NCI-H2227 treated with DMSO at 0.1 percent for 48 hours (cell line): ENCODE measurements at regions not wholly inside any gene's neighbourhood (a gene's known extent, or its start where the extent isn't known, plus 50 kb on each side); places are given as distances from the start of the nearest gene placed in this dataset.
"Not testable (repeated sequence)": the region's sequence is repeated elsewhere in the genome, so short reads cannot be mapped to it uniquely, and the experiment has no call there.

Experiments
- DNase-seq: peaks from one replicate; lab custom pipeline; 2025; lab: John Stamatoyannopoulos, UW

DNA sequence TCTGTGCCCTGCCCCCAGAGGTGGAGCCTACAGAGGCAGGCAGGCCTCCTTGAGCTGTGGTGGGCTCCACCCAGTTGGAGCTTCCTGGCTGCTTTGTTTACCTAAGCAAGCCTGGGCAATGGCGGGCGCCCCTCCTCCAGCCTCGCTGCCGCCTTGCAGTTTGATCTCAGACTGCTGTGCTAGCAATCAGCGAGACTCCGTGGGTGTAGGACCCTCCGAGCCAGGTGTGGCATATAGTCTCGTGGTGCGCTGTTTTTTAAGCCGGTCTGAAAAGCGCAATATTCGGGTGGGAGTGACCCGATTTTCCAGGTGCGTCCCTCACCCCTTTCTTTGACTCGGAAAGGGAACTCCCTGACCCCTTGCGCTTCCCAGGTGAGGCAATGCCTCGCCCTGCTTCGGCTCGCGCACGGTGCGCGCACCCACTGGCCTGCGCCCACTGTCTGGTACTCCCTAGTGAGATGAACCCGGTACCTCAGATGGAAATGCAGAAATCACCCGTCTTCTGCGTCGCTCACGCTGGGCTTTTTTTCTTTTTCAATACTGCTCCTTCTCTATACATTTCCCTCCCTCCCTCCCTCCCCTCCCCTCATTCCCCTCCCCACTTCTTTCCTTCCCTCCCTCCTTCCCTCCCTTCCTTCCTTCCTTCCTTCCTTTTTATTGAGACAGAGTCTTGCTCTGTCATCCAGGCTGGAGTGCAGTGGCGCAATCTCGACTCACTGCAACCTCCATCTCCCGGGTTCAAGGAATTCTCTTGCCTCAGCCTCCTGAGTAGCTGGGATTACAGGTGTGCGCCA lies 197.1 kb upstream of the TBL1XR1 start:
- not testable (repeated sequence) for DNase-seq

DNA sequence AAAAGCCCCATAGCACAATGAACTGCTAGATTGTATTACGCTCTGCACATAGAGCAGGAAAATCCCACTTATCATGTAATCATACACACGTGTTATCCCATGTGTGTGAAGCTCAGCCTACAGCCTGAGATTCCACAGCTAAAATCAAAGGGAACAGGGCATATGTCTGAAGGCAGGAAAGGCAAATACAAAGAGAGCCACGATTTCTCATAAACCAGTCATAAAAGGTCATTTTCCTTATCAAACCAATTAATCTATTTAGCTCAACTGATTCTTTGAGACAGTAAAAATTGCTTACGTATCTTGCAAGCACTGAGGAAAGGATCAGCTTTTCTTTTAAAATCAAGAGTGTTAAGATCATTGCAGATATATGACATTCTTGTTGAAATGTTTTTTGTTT lies 199.5 kb upstream of the TBL1XR1 start:
- no peak for DNase-seq

DNA sequence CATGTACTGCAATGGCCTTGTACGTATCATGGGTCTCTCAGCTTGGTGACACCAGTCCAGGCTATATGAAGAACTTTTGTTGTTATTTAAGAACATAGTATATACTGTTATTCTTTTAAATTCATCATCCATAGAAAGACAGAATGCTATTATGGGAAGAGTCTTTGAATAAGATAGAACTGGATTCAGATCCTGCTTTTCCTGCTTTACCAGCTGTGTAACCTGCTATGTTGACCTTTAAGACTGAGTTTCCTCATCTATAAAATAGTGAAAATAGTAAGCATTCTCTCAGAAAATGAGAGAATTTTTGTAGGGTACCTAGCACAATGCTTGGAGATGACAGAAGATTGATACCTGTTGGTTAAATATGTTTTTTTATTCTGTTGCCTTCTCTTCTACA lies 204.1 kb upstream of the TBL1XR1 start:
- DNase-seq, result no peak

DNA sequence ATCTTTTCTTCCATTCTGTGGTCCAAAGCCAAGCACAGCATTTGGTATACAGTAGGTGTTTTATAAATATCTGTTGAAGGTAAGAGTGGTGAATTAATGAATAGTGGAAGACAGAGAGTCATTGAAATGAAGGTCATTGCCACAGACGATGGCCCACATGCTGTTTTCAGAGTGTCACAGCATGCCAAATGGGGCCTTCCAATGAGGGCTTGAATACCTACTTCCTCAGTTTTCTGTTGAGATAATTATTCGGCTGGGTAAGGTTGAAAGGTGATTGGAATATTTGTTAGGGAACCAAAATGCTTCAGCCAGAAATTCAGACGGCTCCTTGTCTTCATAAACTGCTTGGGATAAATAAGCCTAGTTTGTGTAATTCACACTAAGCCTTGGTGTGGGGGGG lies 205.3 kb upstream of the TBL1XR1 start:
- no peak for DNase-seq

DNA sequence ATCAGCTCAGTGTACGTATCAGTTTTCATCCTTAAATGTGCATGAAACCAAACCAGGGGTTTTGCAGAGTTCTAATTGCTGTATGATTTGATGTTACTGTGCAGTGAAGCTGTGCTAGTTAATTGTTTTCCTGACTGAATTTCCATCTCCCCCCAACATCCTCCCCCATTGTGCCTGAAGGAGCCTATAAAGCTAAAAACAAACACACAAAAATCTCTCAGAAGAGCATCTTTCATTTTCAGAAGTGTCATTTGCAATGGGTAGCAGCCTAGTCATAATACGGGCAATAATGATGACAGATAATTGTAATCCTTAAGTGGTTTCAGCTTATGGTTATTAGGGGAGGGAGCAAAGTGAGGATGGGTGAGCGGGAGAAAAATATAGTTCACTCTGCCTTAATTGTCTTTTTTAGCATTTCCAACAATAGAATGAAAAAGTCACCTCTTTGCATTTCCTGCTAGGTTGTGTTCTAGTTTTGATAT lies 207.9 kb upstream of the TBL1XR1 start:
- peak; percentile 20 for DNase-seq

DNA sequence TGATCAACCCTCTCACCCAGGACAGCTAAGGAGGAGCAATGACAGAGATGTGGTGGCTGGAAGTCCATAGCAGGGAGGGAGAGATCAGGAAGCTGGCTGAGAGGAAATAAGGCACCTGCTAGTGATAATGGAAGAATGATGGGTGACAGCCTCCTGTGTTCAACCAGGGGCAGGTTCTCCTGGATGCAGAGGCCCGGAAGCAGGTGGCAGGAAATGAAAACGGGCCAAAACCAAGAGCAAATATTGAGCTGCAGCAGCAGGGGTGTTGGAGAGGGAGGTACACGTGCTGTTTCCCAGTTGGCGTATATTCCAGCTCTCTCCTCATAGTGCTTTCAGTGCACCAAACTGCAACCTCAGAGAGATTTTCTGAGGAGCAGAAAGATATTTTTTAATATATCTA lies 213.4 kb upstream of the TBL1XR1 start:
- no peak for DNase-seq

DNA sequence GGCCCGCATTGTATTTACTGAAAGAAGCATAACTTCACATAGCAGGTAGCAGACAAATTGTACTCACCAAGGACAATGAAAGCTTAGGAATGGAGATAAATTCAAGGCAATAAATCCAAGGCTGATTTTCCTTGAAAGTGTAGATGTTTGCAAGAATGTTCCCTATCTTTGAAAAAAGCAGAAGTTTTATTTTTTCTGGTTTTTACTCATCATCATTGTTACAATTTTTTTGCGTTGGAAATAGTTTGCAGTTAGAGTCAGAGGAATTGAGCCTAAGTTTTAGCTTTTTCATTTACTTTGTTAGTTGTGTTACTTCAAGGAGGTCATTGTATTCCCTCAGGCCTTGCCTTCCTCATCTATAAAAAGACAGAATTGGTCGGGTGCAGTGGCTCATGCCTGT lies 213.9 kb upstream of the TBL1XR1 start:
- DNase-seq, result no peak

DNA sequence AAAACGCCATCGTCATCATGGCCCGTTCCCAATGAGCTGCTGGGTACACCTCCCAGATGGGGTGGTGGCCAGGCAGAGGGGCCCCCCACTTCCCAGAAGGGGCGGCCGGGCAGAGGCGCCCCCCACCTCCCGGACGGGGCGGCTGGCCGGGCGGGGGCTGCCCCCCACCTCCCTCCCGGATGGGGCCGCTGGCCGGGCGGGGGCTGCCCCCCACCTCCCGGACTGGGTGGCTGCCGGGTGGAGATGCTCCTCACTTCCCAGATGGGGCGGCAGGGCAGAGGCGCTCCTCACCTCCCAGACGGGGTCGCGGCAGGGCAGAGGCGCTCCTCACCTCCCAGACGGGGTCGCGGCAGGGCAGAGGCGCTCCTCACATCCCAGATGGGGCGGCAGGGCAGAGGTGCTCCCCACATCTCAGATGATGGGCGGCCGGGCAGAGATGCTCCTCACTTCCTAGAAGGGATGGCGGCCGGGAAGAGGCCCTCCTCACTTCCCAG lies 215.4 kb upstream of the TBL1XR1 start:
- not testable (repeated sequence) for DNase-seq

DNA sequence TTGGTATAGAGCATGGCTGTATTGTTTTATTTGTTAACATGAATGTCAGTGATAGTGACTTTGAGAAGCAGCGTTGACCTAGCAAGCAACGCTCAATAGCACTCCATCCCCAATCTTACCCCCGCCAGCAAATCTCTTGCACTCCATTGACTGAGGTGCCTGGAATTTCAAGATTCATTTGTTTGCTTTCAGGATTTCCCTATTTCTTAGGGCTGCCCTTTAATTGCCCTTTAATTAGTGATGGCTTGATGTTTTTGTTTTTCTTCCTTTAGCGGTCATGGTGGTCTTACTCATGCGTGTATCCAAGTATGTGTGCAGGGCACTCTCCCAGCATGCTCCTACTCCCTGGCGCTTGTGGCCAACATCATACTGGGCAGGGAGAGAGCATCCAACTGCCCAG lies 216.8 kb upstream of the TBL1XR1 start:
- DNase-seq, result no peak

DNA sequence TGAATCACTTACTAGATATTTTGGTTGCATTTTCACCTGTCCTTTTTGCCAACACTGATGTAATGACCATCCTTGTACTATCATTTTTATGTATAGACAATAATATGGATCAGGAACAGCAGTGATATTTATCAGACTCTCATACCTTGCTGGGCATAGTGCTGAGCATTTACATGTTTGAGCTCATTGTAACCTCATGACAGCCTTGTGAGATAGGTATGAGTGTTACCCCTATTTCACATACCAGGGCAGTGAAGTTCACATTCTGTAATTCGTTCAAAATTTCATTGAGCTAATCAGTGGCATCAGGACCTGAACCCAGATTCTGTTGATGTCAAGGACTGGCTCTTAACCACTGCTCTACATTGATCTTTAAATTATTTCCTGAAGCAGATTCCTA lies 221.5 kb upstream of the TBL1XR1 start:
- no peak for DNase-seq

DNA sequence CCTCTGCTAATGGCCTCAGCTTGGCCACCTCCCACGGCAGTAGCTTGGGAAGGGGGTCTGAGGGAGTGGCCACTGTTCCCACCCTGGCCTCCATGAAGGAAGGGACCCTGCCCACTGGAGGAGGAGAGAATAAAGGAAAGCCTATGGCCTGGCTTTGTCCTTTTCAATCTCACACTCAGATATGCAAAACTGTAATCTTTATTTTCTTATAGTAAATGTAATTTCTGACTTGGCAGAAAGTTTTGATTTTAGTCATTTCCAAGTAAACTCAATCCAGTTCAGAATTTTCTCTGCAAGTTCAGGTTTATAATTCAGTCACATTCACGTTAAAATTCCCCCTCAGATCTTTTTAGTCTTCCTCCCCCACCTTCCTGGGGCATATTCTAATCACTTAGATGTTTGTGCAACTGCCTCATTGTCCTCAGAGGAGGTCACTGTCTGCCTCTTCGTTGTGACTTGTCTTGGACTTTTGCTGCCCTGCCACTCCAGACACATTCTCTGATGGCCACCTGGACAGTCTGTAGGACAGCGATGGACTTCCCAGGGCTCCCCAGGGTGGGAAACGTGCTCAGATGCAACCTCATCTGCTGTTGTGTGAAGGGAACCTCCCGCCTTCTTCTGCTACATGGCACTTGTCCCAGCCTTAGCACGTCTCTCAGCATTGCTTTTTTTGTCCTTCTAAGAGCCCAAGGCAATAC lies 222.8 kb upstream of the TBL1XR1 start:
- no peak for DNase-seq

DNA sequence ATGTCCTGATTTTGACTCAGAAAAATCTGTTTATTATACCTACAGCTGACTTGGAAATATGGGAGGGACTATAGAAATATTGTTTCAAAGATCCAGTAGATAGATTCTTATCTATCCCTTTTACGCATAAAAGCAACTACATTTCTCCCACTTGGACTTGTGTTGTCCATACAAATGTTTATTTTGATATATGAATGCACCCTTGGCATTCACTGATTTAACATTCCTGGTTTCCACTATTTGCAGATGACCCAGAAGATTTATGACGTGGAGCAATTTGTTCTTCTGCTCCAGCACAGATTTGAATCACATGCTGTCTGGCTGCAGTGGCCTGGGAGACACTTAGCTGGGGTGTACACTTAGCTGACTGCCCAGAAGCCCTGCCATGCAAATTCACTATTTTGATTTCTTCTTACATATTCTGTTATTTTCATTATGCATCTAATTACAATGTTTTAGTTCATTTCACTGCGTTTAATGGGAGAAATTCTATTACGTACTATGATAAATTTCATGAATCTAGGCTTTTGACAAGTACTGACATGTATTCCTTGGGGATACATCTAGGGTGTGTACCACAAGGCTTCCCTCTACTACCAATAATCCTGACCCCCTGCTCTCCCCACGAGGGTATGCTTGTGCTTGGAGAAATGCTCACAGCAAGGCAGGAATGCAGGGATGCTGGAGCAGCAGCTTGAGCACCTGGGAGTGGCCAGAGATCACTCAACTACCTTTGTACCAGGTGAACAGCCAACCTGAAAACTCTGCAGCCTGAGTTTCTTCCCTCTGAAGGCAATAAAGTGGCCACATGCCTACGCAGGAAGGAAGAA lies 223.6 kb upstream of the TBL1XR1 start:
- no peak for DNase-seq

DNA sequence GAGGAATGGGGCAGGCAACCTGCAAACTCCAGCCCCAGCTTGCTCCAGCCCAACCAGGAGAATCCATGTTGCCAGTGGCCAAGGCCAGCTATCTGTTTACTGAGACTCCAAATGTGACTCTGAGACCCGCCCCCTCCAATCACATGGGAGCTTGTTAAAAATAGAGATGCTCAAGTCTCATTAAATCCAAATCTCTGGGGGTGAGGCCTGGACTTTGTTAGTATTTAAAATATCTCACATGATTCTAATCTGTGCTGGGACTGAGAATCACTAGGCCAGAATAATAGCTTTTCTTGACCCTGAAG lies 224.2 kb upstream of the TBL1XR1 start:
- no peak for DNase-seq

DNA sequence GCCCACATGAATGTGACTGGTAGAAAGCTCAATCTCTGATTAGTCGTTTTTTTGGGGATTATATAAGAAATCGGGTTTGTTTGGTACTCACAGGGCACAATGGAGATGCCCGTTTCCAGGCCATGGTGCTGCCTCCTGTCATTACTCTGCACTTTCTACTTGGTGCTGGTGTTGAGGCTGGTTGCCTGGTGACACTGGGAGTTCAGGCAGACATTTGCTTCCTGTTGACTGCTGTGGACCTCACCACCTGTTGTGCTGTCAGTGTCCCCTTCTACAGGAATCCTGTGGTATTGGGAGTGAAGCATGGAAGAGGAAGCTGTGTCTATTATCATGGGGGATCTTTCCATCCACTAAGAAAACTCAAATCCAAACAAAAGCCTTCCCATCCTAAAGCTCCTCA lies 227.2 kb upstream of the TBL1XR1 start:
- DNase-seq, result no peak

DNA sequence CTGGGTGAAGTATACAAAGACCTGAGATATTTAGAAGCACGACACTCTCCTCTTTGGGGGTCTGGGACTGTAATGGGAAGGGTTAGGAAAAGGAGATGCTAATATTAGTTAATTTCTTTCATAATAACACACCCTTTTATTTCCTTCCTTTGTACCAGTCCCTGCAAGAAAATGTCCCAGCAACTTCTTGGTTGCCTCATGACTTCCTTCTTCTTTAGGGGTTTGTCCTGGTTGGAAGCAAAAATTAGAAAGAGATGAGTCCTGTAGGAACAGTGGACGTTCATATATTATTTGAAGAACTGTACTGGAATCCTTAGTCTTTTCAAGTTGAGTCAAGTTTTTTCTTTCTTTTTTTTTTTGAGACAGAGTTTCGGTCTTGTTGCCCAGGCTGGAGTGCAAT lies 227.8 kb upstream of the TBL1XR1 start:
- DNase-seq, result no peak

DNA sequence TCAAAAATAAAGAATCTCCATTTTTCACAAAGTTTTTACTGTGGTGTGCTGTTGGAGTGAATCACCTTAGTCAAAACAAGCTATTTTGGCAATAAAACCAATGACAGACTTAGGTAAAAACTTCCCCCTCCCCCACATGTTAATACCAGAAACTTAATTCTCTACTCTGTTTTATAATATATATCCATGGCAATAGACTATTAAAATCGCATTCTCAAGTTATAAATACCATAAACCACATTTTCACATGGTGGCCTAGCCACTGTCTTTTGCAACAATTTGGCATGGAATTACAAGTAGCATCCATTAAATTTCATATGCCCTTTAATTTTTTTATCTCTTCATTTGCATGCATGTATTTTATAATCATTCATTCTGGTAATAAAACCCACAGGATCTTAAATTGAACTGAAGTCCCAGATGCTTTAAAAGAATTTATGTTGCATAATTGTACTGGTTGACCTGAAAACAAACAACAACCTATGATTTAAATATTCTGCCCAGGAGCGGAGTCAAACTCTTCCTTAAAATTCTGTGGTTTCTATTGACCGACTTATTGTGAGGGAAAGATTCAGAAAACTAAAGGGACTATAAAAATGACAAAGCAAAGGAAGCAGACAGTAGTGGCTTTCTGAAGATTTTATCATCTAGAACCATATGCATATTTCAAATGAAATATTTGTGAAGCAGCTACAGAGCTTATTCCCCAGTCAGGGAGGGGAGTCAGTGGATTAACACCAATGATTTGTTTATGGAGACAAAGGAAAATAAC lies 229.0 kb upstream of the TBL1XR1 start:
- no peak for DNase-seq

DNA sequence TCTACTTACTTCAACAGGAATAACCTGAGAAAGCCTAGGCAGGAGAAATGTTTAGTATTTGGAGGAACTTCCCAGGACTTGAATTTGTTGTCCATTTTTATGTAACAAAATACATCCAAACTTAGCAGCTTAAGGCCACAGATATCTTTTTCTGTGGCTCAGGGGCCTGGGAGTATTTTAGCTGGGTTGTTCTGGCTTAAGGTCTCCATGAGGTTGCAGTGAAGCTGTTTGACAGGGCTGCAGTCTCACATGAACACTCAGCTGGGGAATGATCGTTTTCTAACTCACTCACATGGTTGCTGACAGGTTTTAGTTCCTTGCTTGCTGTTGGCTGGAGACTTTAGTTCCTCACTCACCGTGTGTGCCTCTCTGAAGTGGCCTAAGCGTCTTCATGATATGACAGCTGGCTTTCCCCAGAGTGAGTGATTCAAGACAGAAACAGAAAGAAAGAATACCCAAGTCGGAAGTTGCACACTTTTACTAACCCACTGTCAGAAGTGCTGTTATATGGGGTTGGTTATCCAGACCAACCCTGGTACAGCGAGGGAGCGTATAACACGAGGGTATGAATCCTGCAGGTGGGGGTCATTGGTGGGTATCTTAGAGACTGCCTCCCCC lies 229.7 kb upstream of the TBL1XR1 start:
- DNase-seq, result no peak

DNA sequence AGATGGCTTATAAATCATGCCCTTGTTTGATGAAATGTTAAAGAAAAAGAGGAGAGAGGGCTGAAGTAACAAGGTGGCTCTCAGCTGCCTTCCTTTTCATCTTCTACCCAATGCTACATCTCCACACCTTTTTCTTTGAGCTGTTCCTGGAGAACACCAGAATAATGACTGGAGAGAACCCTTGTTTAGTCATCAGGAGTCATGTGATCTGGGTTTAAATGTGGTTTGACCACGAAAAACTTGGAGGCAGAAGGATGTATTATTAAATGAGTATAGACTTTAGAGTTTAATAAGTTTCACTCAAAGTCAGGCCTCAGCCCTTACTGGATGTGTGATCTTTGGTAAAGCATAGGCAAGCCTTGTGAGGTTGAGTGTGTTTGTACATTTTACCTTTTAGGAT lies 230.3 kb upstream of the TBL1XR1 start:
- no peak for DNase-seq

DNA sequence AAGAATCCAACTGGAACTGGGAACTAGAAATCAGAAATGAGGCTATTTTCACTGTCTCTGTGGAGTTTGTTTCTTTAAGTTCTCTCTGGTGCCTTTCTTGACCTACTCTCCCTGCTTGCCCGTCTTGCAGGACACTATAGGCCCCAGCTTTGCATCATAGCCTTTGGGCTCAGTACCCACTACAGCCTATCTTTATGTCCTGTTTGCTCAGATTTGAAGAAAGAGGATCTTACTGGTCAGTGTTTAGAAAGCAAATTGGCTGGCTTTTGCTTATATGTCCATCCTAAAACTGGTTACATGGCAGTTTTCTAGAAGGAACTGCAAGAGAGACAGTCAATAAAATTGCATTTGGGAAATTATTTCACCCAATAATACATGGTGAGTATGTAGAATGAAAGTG lies 231.8 kb upstream of the TBL1XR1 start:
- no peak for DNase-seq

DNA sequence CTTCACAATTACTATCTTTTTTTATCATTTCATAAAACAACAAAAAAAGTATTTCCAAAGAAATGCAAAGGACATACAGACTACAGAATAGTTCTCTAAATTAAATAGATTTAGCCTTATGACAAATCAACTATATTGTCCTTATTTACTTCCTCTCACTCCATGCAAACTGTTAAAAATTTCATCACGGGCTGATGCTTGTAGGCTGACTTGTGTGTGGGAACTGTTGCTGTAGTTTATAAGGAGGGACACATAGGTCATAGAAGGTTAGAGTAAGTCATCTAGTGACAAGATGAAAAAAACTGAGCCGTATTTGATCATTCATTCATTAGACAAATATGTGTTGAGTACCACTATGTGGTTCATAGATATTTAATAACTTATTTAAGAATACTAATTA lies 232.5 kb upstream of the TBL1XR1 start:
- no peak for DNase-seq

DNA sequence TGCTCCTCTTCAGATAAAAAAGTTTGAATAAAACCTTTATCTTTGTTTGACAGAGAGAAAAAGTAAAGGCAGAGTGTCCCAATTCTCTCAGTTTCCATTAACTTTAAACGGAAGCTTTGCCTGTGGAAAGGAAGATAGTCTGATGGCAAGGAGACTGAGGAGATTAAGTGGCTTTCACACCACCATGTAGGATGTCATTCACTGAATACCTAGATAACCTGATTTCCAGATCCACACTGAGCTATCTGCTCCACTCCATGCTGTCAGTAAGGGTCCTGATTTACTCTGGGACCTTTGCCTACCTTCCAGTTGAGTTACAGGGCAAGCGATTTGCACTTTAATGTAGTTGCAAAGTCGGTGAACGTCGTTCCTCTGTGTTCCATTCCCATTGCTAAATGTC lies 233.4 kb upstream of the TBL1XR1 start:
- no peak for DNase-seq
